ENCODE measurements at regions not wholly inside any gene's neighbourhood (a gene's known extent, or its start where the extent isn't known, plus 50 kb on each side); places are given as distances from the start of the nearest gene placed in this dataset.

GRCh38 chr9:134980516-134980915, 62.8 kb upstream of the FCN1 start:
- no peak for TF ChIP-seq CTCF (conservative IDR thresholded peaks at IDR 0.05)
- TF ChIP-seq EZH2 (IDR thresholded peaks at IDR 0.05; ENCODE audit: low read depth) = no peak

Data from PC-9 (cell line).